ENCODE measurements at regions not wholly inside any gene's neighbourhood (a gene's known extent, or its start where the extent isn't known, plus 50 kb on each side); places are given as distances from the start of the nearest gene placed in this dataset.

- no peaks in the 10 kb centered on the region for H3K4me1 ChIP-seq (ENCODE audit: low read length)
- no peak overlapping the region for H3K9ac ChIP-seq (ENCODE audit: low read length)
- H3K27me3 ChIP-seq (ENCODE audit: low read depth, low read length) = peaks cover 9% of the 10 kb centered on the region
- no peak overlapping the region for H3K4me3 ChIP-seq (ENCODE audit: low read length)
- H2AFZ ChIP-seq (ENCODE audit: low read depth, low read length) = no peak overlapping the region
- H3K79me2 ChIP-seq (ENCODE audit: low read length) = no peaks in the 10 kb centered on the region
- no peaks in the 10 kb centered on the region for H3K9me3 ChIP-seq (ENCODE audit: insufficient read depth, low read length)
- TF ChIP-seq EZH2phosphoT487 (IDR thresholded peaks at IDR 0.05; ENCODE audit: low read depth) = no peak
- no peak for TF ChIP-seq CTCF (IDR thresholded peaks at IDR 0.05; ENCODE audit: low read depth, low read length)
- no peaks in the 10 kb centered on the region for H4K20me1 ChIP-seq (ENCODE audit: insufficient read depth, low read length)
- no peaks in the 10 kb centered on the region for H3K36me3 ChIP-seq (replicated peaks; ENCODE audit: low read depth, low read length)
- H3K4me2 ChIP-seq (ENCODE audit: low read length) = no peak overlapping the region
- no peak overlapping the region for H3K27ac ChIP-seq (ENCODE audit: low read length)
These were observed 212.6 kb upstream of the EXOC2 start for GRCh38 chr6:905556-905955.

GRCh38 chr6:904994-905393 lies 212.1 kb upstream of the EXOC2 start:
- no peaks in the 10 kb centered on the region for H3K4me1 ChIP-seq (ENCODE audit: low read length)
- no peaks in the 10 kb centered on the region for H3K36me3 ChIP-seq (replicated peaks; ENCODE audit: low read depth, low read length)
- no peak for TF ChIP-seq CTCF (IDR thresholded peaks at IDR 0.05; ENCODE audit: low read depth, low read length)
- TF ChIP-seq EZH2phosphoT487 (IDR thresholded peaks at IDR 0.05; ENCODE audit: low read depth) = no peak
- no peaks in the 10 kb centered on the region for H3K79me2 ChIP-seq (ENCODE audit: low read length)
- no peak overlapping the region for H3K9ac ChIP-seq (ENCODE audit: low read length)
- H3K27me3 ChIP-seq (ENCODE audit: low read depth, low read length) = peaks cover 9% of the 10 kb centered on the region
- H3K4me3 ChIP-seq (ENCODE audit: low read length) = no peak overlapping the region
- H3K4me2 ChIP-seq (ENCODE audit: low read length) = no peak overlapping the region
- H3K9me3 ChIP-seq (ENCODE audit: insufficient read depth, low read length) = no peaks in the 10 kb centered on the region
- H4K20me1 ChIP-seq (ENCODE audit: insufficient read depth, low read length) = no peaks in the 10 kb centered on the region
- no peak overlapping the region for H3K27ac ChIP-seq (ENCODE audit: low read length)
- no peak overlapping the region for H2AFZ ChIP-seq (ENCODE audit: low read depth, low read length)

- TF ChIP-seq EZH2phosphoT487 (IDR thresholded peaks at IDR 0.05; ENCODE audit: low read depth) (no peak), CTCF (IDR thresholded peaks at IDR 0.05; ENCODE audit: low read depth, low read length) (no peak)
- Histone ChIP-seq H3K4me3 (ENCODE audit: low read length) (no peak overlapping the region), H3K36me3 (replicated peaks; ENCODE audit: low read depth, low read length) (no peaks in the 10 kb centered on the region), H2AFZ (ENCODE audit: low read depth, low read length) (no peak overlapping the region), H3K4me1 (ENCODE audit: low read length) (peaks cover 3% of the 10 kb centered on the region), H3K79me2 (ENCODE audit: low read length) (no peaks in the 10 kb centered on the region), H3K27me3 (ENCODE audit: low read depth, low read length) (peaks cover 9% of the 10 kb centered on the region), H3K4me2 (ENCODE audit: low read length) (no peak overlapping the region), H3K9ac (ENCODE audit: low read length) (no peak overlapping the region), H4K20me1 (ENCODE audit: insufficient read depth, low read length) (no peaks in the 10 kb centered on the region), H3K27ac (ENCODE audit: low read length) (no peak overlapping the region), H3K9me3 (ENCODE audit: insufficient read depth, low read length) (no peaks in the 10 kb centered on the region)
These were observed 210.8 kb upstream of the EXOC2 start for GRCh38 chr6:903761-904160.

GRCh38 chr6:901696-902460 lies 208.9 kb upstream of the EXOC2 start:
- Histone ChIP-seq H3K4me3 (ENCODE audit: low read length) (no peak overlapping the region), H4K20me1 (ENCODE audit: insufficient read depth, low read length) (no peaks in the 10 kb centered on the region), H3K36me3 (replicated peaks; ENCODE audit: low read depth, low read length) (no peaks in the 10 kb centered on the region), H3K9me3 (ENCODE audit: insufficient read depth, low read length) (no peaks in the 10 kb centered on the region), H2AFZ (ENCODE audit: low read depth, low read length) (no peak overlapping the region), H3K4me1 (ENCODE audit: low read length) (peaks cover 22% of the 10 kb centered on the region), H3K9ac (ENCODE audit: low read length) (no peak overlapping the region), H3K27ac (ENCODE audit: low read length) (no peak overlapping the region), H3K79me2 (ENCODE audit: low read length) (no peaks in the 10 kb centered on the region), H3K27me3 (ENCODE audit: low read depth, low read length) (no peaks in the 10 kb centered on the region), H3K4me2 (ENCODE audit: low read length) (no peak overlapping the region)
- TF ChIP-seq EZH2phosphoT487 (IDR thresholded peaks at IDR 0.05; ENCODE audit: low read depth) = no peak
- TF ChIP-seq CTCF (IDR thresholded peaks at IDR 0.05; ENCODE audit: low read depth, low read length) = no peak
